IPS-20b (cell line): ENCODE measurements at regions not wholly inside any gene's neighbourhood (a gene's known extent, or its start where the extent isn't known, plus 50 kb on each side); places are given as distances from the start of the nearest gene placed in this dataset.

Experiments used
- H3K27ac ChIP-seq: one replicate; pipeline ENCODE4 v1.5.1; 2013; ENCODE audit warnings: low read length
- H3K27me3 ChIP-seq: 2 replicates; pipeline ENCODE4 v1.6.1; 2013; ENCODE audit warnings: mild to moderate bottlenecking, low read length, inconsistent platforms; ENCODE audit not compliant: insufficient read depth
- H3K36me3 ChIP-seq: 2 replicates; pipeline ENCODE4 v1.6.1; 2013; ENCODE audit warnings: low read depth, mild to moderate bottlenecking, inconsistent platforms, low read length, moderate library complexity; ENCODE audit not compliant: insufficient read depth
- H3K4me1 ChIP-seq: 2 replicates; pipeline ENCODE4 v1.6.1; 2013; ENCODE audit warnings: mild to moderate bottlenecking, control low read depth, inconsistent platforms, low read length, moderate library complexity; ENCODE audit not compliant: insufficient read depth
- H3K4me3 ChIP-seq: 2 replicates; pipeline ENCODE4 v1.5.1; 2013; ENCODE audit warnings: mild to moderate bottlenecking, low read length, inconsistent platforms
- H3K9ac ChIP-seq: 2 replicates; pipeline ENCODE4 v1.6.1; 2013; ENCODE audit warnings: low read depth, mild to moderate bottlenecking, inconsistent platforms, low read length, moderate library complexity
- H3K9me3 ChIP-seq: 2 replicates; pipeline ENCODE4 v1.6.1; 2013; ENCODE audit warnings: mild to moderate bottlenecking, low read depth, low read length, inconsistent platforms; ENCODE audit not compliant: insufficient read depth

DNA sequence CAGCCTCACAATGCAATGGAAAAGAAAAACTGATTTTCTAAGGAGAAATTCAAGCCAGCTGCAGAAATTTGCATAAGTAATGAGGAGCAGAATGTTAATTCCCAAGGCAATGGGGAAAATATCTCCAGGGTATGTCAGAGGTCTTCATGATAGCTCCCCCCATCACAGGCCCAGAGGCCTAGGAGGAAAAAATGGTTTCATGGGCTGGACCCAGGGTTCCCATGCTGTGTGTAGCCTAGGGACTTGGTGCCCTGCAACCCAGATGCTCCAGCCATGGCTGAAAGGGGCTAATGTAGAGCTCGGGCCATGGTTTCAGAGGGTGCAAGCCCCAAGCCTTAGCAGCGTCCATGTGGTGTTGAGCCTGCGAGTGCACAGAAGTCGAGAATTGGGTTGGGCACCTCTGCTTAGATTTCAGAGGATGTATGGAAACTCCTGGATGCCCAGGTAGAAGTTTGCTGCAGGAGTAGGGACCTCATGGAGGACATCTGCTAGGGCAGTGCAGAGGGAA is 53.5 kb upstream of the TEX13C start:
- H3K27me3 ChIP-seq, result no peaks in the 10 kb centered on the region
- no peak overlapping the region for H3K9ac ChIP-seq
- H3K4me1 ChIP-seq, result no peaks in the 10 kb centered on the region
- no peak overlapping the region for H3K4me3 ChIP-seq
- no peak overlapping the region for H3K27ac ChIP-seq
- no peaks in the 10 kb centered on the region for H3K36me3 ChIP-seq
- peaks cover 10% of the 10 kb centered on the region; the same call in 1 of the 2 replicates for H3K9me3 ChIP-seq
